ENCODE measurements at regions not wholly inside any gene's neighbourhood (a gene's known extent, or its start where the extent isn't known, plus 50 kb on each side); places are given as distances from the start of the nearest gene placed in this dataset.

DNA sequence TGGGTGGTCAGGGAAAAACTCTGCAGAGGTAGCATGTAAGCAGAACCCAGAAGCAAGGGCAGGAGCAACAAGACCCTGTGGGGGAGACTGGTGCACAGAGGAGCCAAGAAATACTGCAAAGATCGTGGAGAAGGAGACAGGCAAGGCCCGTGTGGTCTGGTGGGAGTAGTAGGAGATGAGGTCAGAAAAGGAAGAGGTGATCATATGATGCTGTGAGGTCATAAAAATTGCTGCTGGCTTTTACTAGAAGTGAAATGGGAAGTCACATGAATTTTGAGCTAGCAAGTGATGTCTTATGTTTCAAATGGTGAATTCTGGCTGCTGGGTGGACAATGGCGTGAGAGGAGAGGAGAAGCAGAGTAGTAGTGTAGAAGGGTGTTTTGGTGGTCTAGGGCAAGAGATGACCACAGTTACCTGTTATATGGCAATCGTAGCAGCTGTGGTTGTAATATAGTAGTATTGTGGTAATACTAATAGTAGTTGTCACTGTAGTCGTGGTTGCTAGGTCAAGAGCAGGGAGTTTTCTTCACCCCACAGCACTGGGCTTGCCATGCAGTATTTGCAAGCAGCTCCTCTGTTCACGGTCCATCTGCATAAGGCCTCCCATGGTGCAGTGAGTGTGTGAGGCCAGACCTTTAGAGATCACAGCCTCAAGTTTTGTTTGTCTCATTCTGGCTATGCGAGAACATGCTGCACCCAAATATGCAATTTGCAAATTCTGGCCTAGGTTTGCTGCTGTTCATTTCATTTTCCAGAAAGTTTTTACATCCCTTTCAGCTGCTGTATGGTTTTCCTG, 205.0 kb downstream of the TSHZ3 start:
- Histone ChIP-seq H3K4me3 (no peak overlapping the region), H3K4me1 (no peaks in the 10 kb centered on the region), H3K27ac (no peak overlapping the region), H3K9me3 (no peaks in the 10 kb centered on the region), H3K36me3 (no peaks in the 10 kb centered on the region), H3K27me3 (no peaks in the 10 kb centered on the region)
- DNase-seq, result no peak
- intact Hi-C loops (cut with DNase I), result no loop called here
- TF ChIP-seq, protein P1, sequence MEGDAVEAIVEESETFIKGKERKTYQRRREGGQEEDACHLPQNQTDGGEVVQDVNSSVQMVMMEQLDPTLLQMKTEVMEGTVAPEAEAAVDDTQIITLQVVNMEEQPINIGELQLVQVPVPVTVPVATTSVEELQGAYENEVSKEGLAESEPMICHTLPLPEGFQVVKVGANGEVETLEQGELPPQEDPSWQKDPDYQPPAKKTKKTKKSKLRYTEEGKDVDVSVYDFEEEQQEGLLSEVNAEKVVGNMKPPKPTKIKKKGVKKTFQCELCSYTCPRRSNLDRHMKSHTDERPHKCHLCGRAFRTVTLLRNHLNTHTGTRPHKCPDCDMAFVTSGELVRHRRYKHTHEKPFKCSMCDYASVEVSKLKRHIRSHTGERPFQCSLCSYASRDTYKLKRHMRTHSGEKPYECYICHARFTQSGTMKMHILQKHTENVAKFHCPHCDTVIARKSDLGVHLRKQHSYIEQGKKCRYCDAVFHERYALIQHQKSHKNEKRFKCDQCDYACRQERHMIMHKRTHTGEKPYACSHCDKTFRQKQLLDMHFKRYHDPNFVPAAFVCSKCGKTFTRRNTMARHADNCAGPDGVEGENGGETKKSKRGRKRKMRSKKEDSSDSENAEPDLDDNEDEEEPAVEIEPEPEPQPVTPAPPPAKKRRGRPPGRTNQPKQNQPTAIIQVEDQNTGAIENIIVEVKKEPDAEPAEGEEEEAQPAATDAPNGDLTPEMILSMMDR (IDR thresholded peaks at IDR 0.05), result no peak
- TF ChIP-seq POLR2A (IDR thresholded peaks at IDR 0.05), result no peak
- 81 to 84% methylated on average over 7 of the region's 7 CpGs for WGBS, 2 donors

DNA sequence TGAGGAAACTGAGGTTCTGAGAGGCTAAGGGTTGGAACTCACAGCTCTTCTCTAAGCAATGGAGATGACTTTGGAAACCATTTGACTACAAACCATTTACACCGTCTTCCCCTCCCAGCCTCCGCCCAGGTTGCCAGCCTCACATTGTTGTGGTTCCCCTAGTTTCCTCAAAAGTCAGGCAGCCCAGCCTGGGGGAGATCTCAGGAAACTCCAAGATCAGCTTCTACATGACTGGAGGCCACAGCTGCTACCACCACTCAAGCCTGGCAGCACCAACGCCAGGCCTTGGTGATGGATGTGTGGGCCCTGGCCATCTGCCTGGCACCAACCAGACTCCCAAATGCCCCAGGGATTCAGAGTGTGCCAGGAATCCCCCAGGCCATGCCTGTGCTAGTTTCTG, 207.9 kb downstream of the TSHZ3 start:
- Histone ChIP-seq H3K27ac (no peak overlapping the region), H3K27me3 (no peaks in the 10 kb centered on the region), H3K9me3 (no peaks in the 10 kb centered on the region), H3K4me1 (no peaks in the 10 kb centered on the region), H3K4me3 (no peak overlapping the region), H3K36me3 (no peaks in the 10 kb centered on the region)
- 90 to 100% methylated on average over 2 to 3 of the region's 3 CpGs for WGBS, 2 donors
- TF ChIP-seq, protein P1 (IDR thresholded peaks at IDR 0.05), result no peak
- no peak for TF ChIP-seq POLR2A (IDR thresholded peaks at IDR 0.05)
- intact Hi-C loops (cut with DNase I), result no loop called here
- no peak for DNase-seq

DNA sequence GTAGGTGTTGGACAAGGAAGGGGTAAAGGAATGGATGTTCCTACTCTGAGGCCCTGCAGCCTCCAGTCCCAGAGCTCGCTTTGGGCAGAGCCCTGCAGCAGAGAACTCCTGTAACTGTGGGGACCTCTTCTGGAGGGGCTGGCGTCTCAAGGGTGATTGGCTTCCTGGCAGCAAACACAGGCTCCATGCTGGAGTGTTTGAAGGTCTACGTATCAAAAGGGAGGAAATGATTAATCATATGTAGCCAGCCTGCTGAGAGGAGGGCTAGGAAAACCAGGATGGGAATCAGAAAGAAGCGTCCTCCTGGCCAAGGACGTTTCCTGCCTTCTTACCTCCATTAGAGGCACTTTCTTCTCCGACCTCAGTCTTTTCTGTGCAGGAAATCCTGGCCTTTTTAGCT, 208.5 kb downstream of the TSHZ3 start:
- Histone ChIP-seq H3K27ac (no peak overlapping the region), H3K4me3 (no peak overlapping the region), H3K9me3 (no peaks in the 10 kb centered on the region), H3K4me1 (no peaks in the 10 kb centered on the region), H3K36me3 (no peaks in the 10 kb centered on the region), H3K27me3 (no peaks in the 10 kb centered on the region)
- TF ChIP-seq, protein P1 (IDR thresholded peaks at IDR 0.05), result no peak
- TF ChIP-seq POLR2A (IDR thresholded peaks at IDR 0.05), result no peak
- no peak for DNase-seq
- intact Hi-C loops (cut with DNase I), result no loop called here
- WGBS, 2 donors, result 54 to 62% methylated on average over 6 of the region's 6 CpGs

DNA sequence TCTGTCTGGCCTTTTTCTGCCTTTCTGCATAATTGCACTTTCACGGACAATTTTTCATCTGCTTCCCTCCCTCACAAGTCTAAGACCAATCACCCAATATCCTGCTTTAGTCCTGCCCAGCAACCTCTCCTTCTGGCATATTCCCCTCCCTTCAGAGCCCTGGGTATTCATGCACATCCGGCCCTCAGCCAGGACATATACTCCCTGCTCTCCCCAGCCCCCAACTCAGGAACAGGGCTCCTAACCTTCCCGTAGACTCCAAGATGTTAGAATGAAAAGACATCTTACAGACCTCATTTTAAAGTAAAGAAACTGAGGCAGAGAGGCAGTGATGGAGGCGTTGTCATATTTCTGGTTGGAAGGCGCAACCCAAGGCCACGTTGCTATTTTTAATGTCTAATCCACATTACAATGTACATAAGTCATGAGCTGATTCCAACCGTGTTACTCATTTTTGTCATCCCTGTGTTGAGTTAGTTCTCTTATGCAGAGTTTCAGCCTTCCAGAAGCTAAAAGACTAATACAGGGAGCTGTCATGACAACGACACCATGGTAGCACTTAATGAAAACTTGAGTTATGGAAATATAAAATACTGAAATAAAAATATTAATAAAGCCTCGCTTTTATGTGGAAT, 209.2 kb downstream of the TSHZ3 start:
- Histone ChIP-seq H3K36me3 (no peaks in the 10 kb centered on the region), H3K27me3 (no peaks in the 10 kb centered on the region), H3K9me3 (no peaks in the 10 kb centered on the region), H3K27ac (no peak overlapping the region), H3K4me1 (no peaks in the 10 kb centered on the region), H3K4me3 (no peak overlapping the region)
- 77 to 78% methylated on average over 9 of the region's 9 CpGs for WGBS, 2 donors
- TF ChIP-seq, protein P1 (IDR thresholded peaks at IDR 0.05), result no peak
- no peak for TF ChIP-seq POLR2A (IDR thresholded peaks at IDR 0.05)
- no peak for DNase-seq
- intact Hi-C loops (cut with DNase I), result no loop called here

DNA sequence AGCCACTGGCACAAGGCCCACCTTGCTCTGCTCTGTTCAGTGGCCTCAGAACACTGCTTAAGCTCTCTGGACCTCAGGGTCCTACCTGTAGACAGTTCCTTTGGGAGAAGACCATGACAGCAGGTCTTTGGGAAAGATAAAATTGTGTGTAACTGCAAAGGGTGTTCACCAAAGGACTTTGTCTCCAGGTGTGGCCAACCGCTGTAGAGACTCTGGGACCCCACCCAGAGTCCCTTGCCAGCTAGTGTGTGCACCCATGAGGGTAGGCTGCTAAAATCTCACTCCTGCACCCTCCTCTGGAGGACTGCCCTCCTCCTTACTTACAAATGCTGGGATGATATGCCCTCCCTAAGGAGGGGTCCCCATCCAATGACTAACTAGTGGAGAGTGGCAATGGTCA, 211.2 kb downstream of the TSHZ3 start:
- Histone ChIP-seq H3K27ac (no peak overlapping the region), H3K36me3 (no peaks in the 10 kb centered on the region), H3K9me3 (no peaks in the 10 kb centered on the region), H3K27me3 (no peaks in the 10 kb centered on the region), H3K4me1 (no peaks in the 10 kb centered on the region), H3K4me3 (no peak overlapping the region)
- intact Hi-C loops (cut with DNase I), result no loop called here
- WGBS, 2 donors, result 100% methylated on average over 1 of the region's 1 CpG; no CpG with 5 or more reads in 1 of the 2 donors
- DNase-seq, result no peak
- TF ChIP-seq POLR2A (IDR thresholded peaks at IDR 0.05), result no peak
- TF ChIP-seq, protein P1 (IDR thresholded peaks at IDR 0.05), result no peak
